HEK293T (cell line): ENCODE measurements at regions not wholly inside any gene's neighbourhood (a gene's known extent, or its start where the extent isn't known, plus 50 kb on each side); places are given as distances from the start of the nearest gene placed in this dataset.

Experiments
- CTCF ChIA-PET: fragments of 350-600 bp; formaldehyde crosslinking; extraction: SDS; loops from one replicate; lab custom pipeline; 2021; ENCODE audit warnings: antibody characterized with exemption, inconsistent platforms; lab: Yijun Ruan, JAX
- POLR2A ChIA-PET: fragments of 350-600 bp; formaldehyde crosslinking; extraction: SDS; loops from one replicate; lab custom pipeline; 2020; ENCODE audit warnings: antibody characterized with exemption, inconsistent platforms; lab: Yijun Ruan, JAX
- DNase-seq: peaks from one replicate; pipeline ENCODE4 v3.0.0; 2012; ENCODE audit warnings: mixed read lengths; ENCODE audit errors: extremely low spot score
- ARNT ChIP-seq: fragments of 450-650 bp; IDR thresholded peaks from 2 replicates; pipeline ENCODE4 v1.6.1; 2017; ENCODE audit warnings: mild to moderate bottlenecking
- BHLHE40 ChIP-seq: fragments of 450-650 bp; IDR thresholded peaks from 2 replicates; pipeline ENCODE4 v1.6.1; 2016; ENCODE audit warnings: mild to moderate bottlenecking, moderate library complexity, borderline replicate concordance
- CTBP1 ChIP-seq: fragments of 450-650 bp; IDR thresholded peaks from 2 replicates; pipeline ENCODE4 v1.6.1; 2016; ENCODE audit warnings: borderline replicate concordance
- ELF4 ChIP-seq: fragments of 450-650 bp; IDR thresholded peaks from 2 replicates; pipeline ENCODE4 v1.6.1; 2017; ENCODE audit warnings: antibody characterized with exemption
- FOXA1 ChIP-seq: fragments of 450-650 bp; IDR thresholded peaks from 2 replicates; pipeline ENCODE4 v1.6.1; 2016; ENCODE audit warnings: mild to moderate bottlenecking
- FOXK2 ChIP-seq: fragments of 450-650 bp; IDR thresholded peaks from 2 replicates; pipeline ENCODE4 v1.6.1; 2016; ENCODE audit warnings: mild to moderate bottlenecking
- FOXM1 ChIP-seq: fragments of 450-650 bp; IDR thresholded peaks from 2 replicates; pipeline ENCODE4 v1.6.1; 2017; ENCODE audit warnings: mild to moderate bottlenecking, borderline replicate concordance
- HDGF ChIP-seq: fragments of 450-650 bp; IDR thresholded peaks from 2 replicates; pipeline ENCODE4 v1.6.1; 2017; ENCODE audit warnings: antibody characterized with exemption, borderline replicate concordance
- L3MBTL2 ChIP-seq: fragments of 450-650 bp; conservative IDR thresholded peaks from 2 replicates; pipeline ENCODE4 v1.6.1; 2016; ENCODE audit warnings: mild to moderate bottlenecking
- LEF1 ChIP-seq: fragments of 450-650 bp; IDR thresholded peaks from 2 replicates; pipeline ENCODE4 v1.6.1; 2017; ENCODE audit warnings: mild to moderate bottlenecking, borderline replicate concordance
- NFRKB ChIP-seq: fragments of 450-650 bp; IDR thresholded peaks from 2 replicates; pipeline ENCODE4 v1.6.1; 2016; ENCODE audit warnings: mild to moderate bottlenecking, moderate library complexity
- SP1 ChIP-seq: fragments of 450-650 bp; IDR thresholded peaks from 2 replicates; pipeline ENCODE4 v1.6.1; 2017
- SUZ12 ChIP-seq: fragments of 450-650 bp; IDR thresholded peaks from 2 replicates; pipeline ENCODE4 v1.6.1; 2016; ENCODE audit warnings: mild to moderate bottlenecking
- TARDBP ChIP-seq: fragments of 450-650 bp; IDR thresholded peaks from 2 replicates; pipeline ENCODE4 v1.6.1; 2016
- ZNF384 ChIP-seq: fragments of 450-650 bp; IDR thresholded peaks from 2 replicates; pipeline ENCODE4 v1.6.1; 2016
- TF ChIP-seq, protein P1 (sequence below): fragments of 450-650 bp; IDR thresholded peaks from 2 replicates; pipeline ENCODE4 v1.6.1; 2016

DNA sequence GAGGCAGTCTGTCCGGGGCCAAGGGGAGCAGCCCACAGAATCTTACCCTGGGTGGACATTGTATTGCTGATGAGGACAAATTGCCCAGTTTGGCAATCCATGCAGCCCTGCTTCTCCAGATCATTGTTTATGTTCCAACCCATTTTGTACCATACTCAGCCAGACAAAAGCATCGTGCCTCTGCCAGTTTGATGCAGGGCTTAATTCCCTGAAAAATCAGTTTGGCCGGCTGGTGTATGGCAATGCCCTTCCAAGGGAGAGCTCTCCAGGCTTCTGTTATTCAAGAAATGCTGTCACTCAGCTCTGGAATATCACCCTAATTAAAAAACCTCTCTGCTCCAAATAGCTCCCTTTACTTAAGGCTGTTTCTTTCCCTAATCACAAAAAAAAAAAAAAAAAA is 697.7 kb downstream of the TBC1D22A start:
- TF ChIP-seq, protein P1, sequence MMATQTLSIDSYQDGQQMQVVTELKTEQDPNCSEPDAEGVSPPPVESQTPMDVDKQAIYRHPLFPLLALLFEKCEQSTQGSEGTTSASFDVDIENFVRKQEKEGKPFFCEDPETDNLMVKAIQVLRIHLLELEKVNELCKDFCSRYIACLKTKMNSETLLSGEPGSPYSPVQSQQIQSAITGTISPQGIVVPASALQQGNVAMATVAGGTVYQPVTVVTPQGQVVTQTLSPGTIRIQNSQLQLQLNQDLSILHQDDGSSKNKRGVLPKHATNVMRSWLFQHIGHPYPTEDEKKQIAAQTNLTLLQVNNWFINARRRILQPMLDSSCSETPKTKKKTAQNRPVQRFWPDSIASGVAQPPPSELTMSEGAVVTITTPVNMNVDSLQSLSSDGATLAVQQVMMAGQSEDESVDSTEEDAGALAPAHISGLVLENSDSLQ = no peak
- TF ChIP-seq ELF4 (no peak), NFRKB (no peak), ARNT (no peak), FOXM1 (no peak), CTBP1 (no peak), LEF1 (no peak)

DNA sequence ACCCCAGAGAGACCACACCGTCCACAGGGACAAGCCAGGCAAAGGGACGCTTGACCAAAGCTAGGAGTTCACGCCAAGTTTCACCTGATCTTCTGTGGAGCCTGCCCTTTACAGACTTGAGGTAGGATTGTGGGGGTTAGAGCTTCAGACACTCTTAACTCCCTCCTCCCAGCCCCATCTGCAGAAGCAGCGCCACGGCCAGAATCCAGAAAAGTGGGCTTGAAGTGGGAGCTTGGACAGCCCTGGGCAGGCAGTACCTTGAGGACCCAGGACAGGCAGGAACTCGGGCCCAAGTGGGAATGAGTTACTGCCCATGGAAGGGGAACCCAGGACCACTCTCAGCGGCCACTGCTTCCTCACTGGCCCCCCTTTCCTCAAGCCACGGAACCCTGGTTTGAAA is 695.9 kb downstream of the TBC1D22A start:
- DNase-seq = no peak

More for the DNA sequence above, 697.7 kb downstream of the TBC1D22A start:
- no peak for DNase-seq
- POLR2A ChIA-PET = no interaction called here
- CTCF ChIA-PET = no interaction called here

DNA sequence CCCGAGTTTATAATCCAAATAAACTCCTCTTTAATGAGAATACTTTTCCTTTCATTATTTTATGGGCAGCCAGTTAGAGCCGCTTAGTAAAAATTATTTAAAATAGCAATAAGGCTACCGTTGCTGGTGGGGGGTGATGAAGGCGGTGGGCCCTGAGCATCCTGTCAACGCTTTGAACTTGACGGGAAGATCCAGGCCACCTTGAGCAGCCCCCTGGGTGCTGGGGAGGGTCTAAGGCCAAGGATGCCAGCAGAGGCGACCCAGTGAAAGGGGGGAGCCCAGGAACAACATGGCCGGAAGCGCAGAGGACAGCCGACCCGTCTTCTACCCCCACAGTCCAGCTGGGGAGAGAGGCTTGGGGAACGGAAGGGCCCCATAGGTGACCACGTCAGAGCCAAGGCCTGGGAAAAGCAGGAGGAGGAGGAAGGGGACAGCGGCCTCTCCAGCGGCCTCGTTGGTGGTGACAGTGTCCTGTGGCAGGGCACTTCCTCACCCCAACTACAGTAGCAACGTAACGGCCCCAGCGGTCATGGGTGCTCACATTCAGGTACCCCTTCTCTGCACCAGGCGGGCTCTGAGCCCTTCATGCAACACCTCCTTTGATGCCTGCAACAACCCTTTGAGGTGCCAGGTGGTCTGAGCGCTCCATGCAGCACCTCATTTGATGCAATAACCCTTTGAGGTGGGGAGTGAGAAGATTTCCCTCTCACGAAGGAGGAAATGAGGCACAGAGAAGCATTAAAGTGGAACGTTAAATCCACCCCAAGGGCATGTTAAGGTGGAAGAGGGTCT is 695.3 kb downstream of the TBC1D22A start:
- ChIA-PET CTCF (no interaction called here), POLR2A (no interaction called here)
- DNase-seq = no peak
- TF ChIP-seq FOXM1 (no peak), ARNT (no peak), SUZ12 (no peak), ELF4 (no peak), L3MBTL2 (no peak), NFRKB (no peak), TARDBP (no peak), FOXK2 (no peak), HDGF (no peak), CTBP1 (no peak), LEF1 (no peak), BHLHE40 (no peak), SP1 (no peak), ZNF384 (no peak)
- TF ChIP-seq, protein P1 = no peak

More for the DNA sequence above, 695.9 kb downstream of the TBC1D22A start:
- ChIA-PET POLR2A (no interaction called here), CTCF (no interaction called here)
- no peak for TF ChIP-seq HDGF
- no peak for TF ChIP-seq NFRKB
- no peak for TF ChIP-seq ELF4

DNA sequence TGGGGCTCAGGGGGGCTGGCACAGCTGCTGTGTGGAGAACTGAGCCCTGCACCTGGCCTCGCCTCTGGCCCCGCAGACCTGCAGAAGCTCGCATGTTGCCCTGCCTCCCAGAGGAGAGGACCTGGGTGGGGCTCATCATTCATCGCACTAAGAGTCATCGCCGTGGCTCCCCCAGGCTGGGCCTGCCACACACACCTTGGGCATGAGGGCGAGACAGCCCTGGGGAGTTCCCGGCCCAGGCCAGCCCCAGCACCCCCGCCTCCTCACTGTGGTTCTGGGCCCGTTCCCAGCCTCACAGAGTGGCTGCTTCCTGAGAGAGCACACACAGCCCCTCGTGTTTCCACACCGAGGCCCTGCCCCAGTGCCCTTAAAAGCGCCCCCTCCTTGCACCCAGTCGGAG is 694.6 kb downstream of the TBC1D22A start:
- DNase-seq = no peak
- CTCF ChIA-PET = no interaction called here
- POLR2A ChIA-PET = no interaction called here
- TF ChIP-seq ELF4 (no peak), BHLHE40 (no peak), TARDBP (no peak), SP1 (no peak), NFRKB (no peak), LEF1 (no peak), L3MBTL2 (no peak), HDGF (no peak), FOXA1 (no peak), SUZ12 (no peak), CTBP1 (no peak), ZNF384 (no peak)
- TF ChIP-seq, protein P1 = no peak

DNA sequence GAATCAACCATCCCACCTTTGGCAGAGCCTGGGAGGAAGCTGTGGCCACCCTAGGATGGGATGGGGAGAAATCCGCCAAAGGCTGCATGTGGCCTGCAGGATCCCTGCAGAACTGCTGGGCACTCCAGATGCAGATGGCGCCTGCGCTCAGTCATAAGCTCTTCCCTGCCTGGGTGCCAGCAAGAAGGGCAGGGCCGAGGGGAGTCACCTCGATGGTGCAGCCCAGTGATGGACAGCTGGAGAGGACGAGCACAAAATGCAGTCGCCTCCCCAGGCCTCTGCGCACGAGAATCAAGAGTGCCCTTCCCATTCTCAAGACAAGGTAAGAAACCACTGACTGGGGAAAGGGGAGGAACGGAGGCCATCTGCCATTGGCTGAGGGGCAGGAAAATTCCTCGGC is 693.6 kb downstream of the TBC1D22A start:
- TF ChIP-seq HDGF = no peak
- no peak for TF ChIP-seq SP1
- TF ChIP-seq FOXK2 = no peak
- no peak for TF ChIP-seq FOXA1
- TF ChIP-seq FOXM1 = no peak
- TF ChIP-seq, protein P1 = no peak
- no peak for TF ChIP-seq L3MBTL2
- TF ChIP-seq ELF4 = no peak
- no peak for TF ChIP-seq CTBP1
- no peak for TF ChIP-seq ARNT
- no peak for TF ChIP-seq NFRKB
- TF ChIP-seq ZNF384 = no peak
- no peak for DNase-seq
- POLR2A ChIA-PET = no interaction called here
- CTCF ChIA-PET = no interaction called here

DNA sequence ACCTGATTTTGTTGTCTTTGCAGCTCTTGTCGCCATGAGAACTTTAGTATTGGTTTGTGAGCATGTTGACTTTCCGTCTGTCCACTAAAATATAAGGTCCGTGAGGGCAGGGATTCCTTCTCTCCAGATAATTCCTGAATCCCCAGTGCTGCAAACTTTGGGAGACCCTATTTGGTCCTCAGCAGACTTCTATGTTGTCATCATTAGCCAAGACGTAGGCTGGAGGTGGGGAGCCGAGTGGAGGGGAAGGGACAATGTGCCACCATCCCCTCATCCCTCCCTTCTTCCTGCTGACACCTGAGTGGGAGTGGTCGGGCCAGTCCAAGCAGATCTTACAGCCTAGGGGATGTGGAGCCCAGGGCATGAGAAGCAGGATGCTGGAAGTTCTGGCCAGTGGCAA is 690.6 kb downstream of the TBC1D22A start:
- CTCF ChIA-PET = no interaction called here
- POLR2A ChIA-PET = no interaction called here
- no peak for DNase-seq
- TF ChIP-seq TARDBP = no peak
- TF ChIP-seq CTBP1 = no peak
- no peak for TF ChIP-seq FOXK2
- no peak for TF ChIP-seq L3MBTL2
- no peak for TF ChIP-seq ARNT
- TF ChIP-seq BHLHE40 = no peak
- TF ChIP-seq HDGF = no peak
- TF ChIP-seq SP1 = no peak
- TF ChIP-seq NFRKB = no peak
- TF ChIP-seq, protein P1 = no peak
- TF ChIP-seq FOXM1 = no peak
- no peak for TF ChIP-seq FOXA1
